Stimulated activated CD4-positive, alpha-beta T cell treated with anti-CD3 and anti-CD28 coated beads, Interleukin-12 subunit alpha, Interleukin-12 subunit beta, amount 100 ng/mL, for 48 hours (primary cell): ENCODE measurements at regions not wholly inside any gene's neighbourhood (a gene's known extent, or its start where the extent isn't known, plus 50 kb on each side); places are given as distances from the start of the nearest gene placed in this dataset.

Experiments used
- DNase-seq, 3 donors: peaks; one replicate each; pipeline ENCODE4 v3.0.0-alpha.2; 2020; ENCODE audit warnings: low read depth in 2 of 3, low spot score in 1 of 3

GRCh38 chr5:98416541-98416940 is 356.9 kb upstream of the RGMB start:
- no peak for DNase-seq

GRCh38 chr5:98419825-98420224 is 353.6 kb upstream of the RGMB start:
- no peak for DNase-seq

- no peak for DNase-seq
Observed at GRCh38 chr5:98424681-98425450, 348.6 kb upstream of the RGMB start.

GRCh38 chr5:98425640-98426039 is 347.8 kb upstream of the RGMB start:
- no peak for DNase-seq

- DNase-seq = no peak
Observed at GRCh38 chr5:98428806-98429205, 344.7 kb upstream of the RGMB start.

- no peak for DNase-seq
Observed at GRCh38 chr5:98432378-98432777, 341.1 kb upstream of the RGMB start.

GRCh38 chr5:98433022-98433421 is 340.4 kb upstream of the RGMB start:
- DNase-seq = no peak

GRCh38 chr5:98433673-98434072 is 339.8 kb upstream of the RGMB start:
- no peak for DNase-seq

GRCh38 chr5:98436667-98437066 is 336.8 kb upstream of the RGMB start:
- DNase-seq = no peak

GRCh38 chr5:98442448-98442847 is 331.0 kb upstream of the RGMB start:
- DNase-seq = no peak

GRCh38 chr5:98443881-98444280 is 329.6 kb upstream of the RGMB start:
- no peak for DNase-seq

GRCh38 chr5:98453296-98453695 is 320.2 kb upstream of the RGMB start:
- no peak for DNase-seq

GRCh38 chr5:98454407-98454806 is 319.1 kb upstream of the RGMB start:
- DNase-seq = no peak

- no peak for DNase-seq
Observed at GRCh38 chr5:98454904-98455303, 318.6 kb upstream of the RGMB start.

GRCh38 chr5:98455665-98456064 is 317.8 kb upstream of the RGMB start:
- no peak for DNase-seq

- DNase-seq = no peak
Observed at GRCh38 chr5:98458004-98458403, 315.5 kb upstream of the RGMB start.

- no peak for DNase-seq
Observed at GRCh38 chr5:98458726-98459125, 314.7 kb upstream of the RGMB start.

- DNase-seq = no peak
Observed at GRCh38 chr5:98460536-98460935, 312.9 kb upstream of the RGMB start.

- no peak for DNase-seq
Observed at GRCh38 chr5:98461485-98461884, 312.0 kb upstream of the RGMB start.

GRCh38 chr5:98463222-98463621 is 310.2 kb upstream of the RGMB start:
- DNase-seq = no peak

GRCh38 chr5:98463676-98464075 is 309.8 kb upstream of the RGMB start:
- DNase-seq = no peak

GRCh38 chr5:98464737-98465330 is 308.6 kb upstream of the RGMB start:
- no peak for DNase-seq
